K562 (cell line): ENCODE measurements at regions not wholly inside any gene's neighbourhood (a gene's known extent, or its start where the extent isn't known, plus 50 kb on each side); places are given as distances from the start of the nearest gene placed in this dataset.
"Not testable (repeated sequence)": the region's sequence is repeated elsewhere in the genome, so short reads cannot be mapped to it uniquely, and the experiment has no call there.

Experiments
- BRD4 ChIP-seq: fragments of 200-600 bp; sonication (generic); IDR thresholded peaks from 2 replicates; pipeline ENCODE4 v1.6.1; 2017; ENCODE audit warnings: inconsistent platforms
- CREB1 ChIP-seq, 2 experiments: sonication (generic) in 1 of 2; formaldehyde crosslinking in 1 of 2; IDR thresholded peaks; 2 replicates each; pipeline versions ENCODE4 v1.6.1 to v1.8.0; 2012 to 2022; ENCODE audit warnings: inconsistent platforms in 1 of 2, mild to moderate bottlenecking in 1 of 2, missing genetic modification reagents in 1 of 2, moderate library complexity in 1 of 2
- DNMT1 ChIP-seq: fragments of 450-650 bp; IDR thresholded peaks from 2 replicates; pipeline ENCODE4 v1.6.1; 2016; ENCODE audit warnings: antibody characterized with exemption, mild to moderate bottlenecking
- GABPA ChIP-seq: fragments of 200-800 bp; sonication (Bioruptor generic); conservative IDR thresholded peaks from 2 replicates; pipeline ENCODE4 v1.6.1; 2016; ENCODE audit warnings: low read depth, missing genetic modification characterization, missing compliant biosample characterization
- GATA2 ChIP-seq: sonication (generic); formaldehyde crosslinking; IDR thresholded peaks from 2 replicates; pipeline ENCODE4 v1.4.0; 2020; ENCODE audit warnings: mild to moderate bottlenecking, missing genetic modification reagents
- JUNB ChIP-seq: fragments of 450-650 bp; formaldehyde crosslinking; conservative IDR thresholded peaks from 2 replicates; pipeline ENCODE4 v1.4.0; 2020; ENCODE audit warnings: mild to moderate bottlenecking
- KDM1A ChIP-seq, 2 experiments: fragments of 450-650 bp; IDR thresholded peaks; 2 replicates each; pipeline ENCODE4 v1.6.1; 2016; ENCODE audit warnings: mild to moderate bottlenecking in 2 of 2
- POLR2AphosphoS5 ChIP-seq: IDR thresholded peaks from 2 replicates; pipeline ENCODE4 v1.6.1; 2011; ENCODE audit warnings: mild to moderate bottlenecking, low read depth, low read length, moderate library complexity; ENCODE audit not compliant: control insufficient read depth, insufficient read depth
- RBM39 ChIP-seq: fragments of 200-400 bp; formaldehyde crosslinking; optimal IDR thresholded peaks from 2 replicates; pipeline ENCODE3; 2018; ENCODE audit warnings: low read depth, low read length
- SRSF7 ChIP-seq: fragments of 200-400 bp; formaldehyde crosslinking; optimal IDR thresholded peaks from 2 replicates; pipeline ENCODE3; 2017; ENCODE audit warnings: mild to moderate bottlenecking, low read depth, low read length
- ZBTB8A ChIP-seq: fragments of 450-650 bp; IDR thresholded peaks from 2 replicates; pipeline ENCODE4 v1.6.1; 2018; ENCODE audit warnings: mild to moderate bottlenecking, moderate library complexity; ENCODE audit not compliant: partially characterized antibody
- ZFP36 ChIP-seq: fragments of 150-350 bp; IDR thresholded peaks from 2 replicates; pipeline ENCODE4 v1.6.1; 2018; ENCODE audit warnings: low read length, low read depth; ENCODE audit not compliant: partially characterized antibody
- TF ChIP-seq, protein P1 (sequence below), 2 experiments: fragments of 450-650 bp; formaldehyde crosslinking in 1 of 2; IDR thresholded peaks; 2 replicates each; pipeline versions ENCODE4 v1.4.0 to v1.6.1; 2014 to 2020; ENCODE audit warnings: mild to moderate bottlenecking in 2 of 2, borderline replicate concordance in 1 of 2, low read depth in 1 of 2

- not testable (repeated sequence) for TF ChIP-seq ZFP36; GABPA (tag); JUNB; SRSF7; KDM1A (IDR thresholded peaks at IDR 0.05); POLR2AphosphoS5; GATA2; DNMT1; CREB1 (IDR thresholded peaks at IDR 0.05); CREB1 (CRISPR knock-in tag; IDR thresholded peaks at IDR 0.05); BRD4; ZBTB8A; RBM39
- TF ChIP-seq, protein P1, sequence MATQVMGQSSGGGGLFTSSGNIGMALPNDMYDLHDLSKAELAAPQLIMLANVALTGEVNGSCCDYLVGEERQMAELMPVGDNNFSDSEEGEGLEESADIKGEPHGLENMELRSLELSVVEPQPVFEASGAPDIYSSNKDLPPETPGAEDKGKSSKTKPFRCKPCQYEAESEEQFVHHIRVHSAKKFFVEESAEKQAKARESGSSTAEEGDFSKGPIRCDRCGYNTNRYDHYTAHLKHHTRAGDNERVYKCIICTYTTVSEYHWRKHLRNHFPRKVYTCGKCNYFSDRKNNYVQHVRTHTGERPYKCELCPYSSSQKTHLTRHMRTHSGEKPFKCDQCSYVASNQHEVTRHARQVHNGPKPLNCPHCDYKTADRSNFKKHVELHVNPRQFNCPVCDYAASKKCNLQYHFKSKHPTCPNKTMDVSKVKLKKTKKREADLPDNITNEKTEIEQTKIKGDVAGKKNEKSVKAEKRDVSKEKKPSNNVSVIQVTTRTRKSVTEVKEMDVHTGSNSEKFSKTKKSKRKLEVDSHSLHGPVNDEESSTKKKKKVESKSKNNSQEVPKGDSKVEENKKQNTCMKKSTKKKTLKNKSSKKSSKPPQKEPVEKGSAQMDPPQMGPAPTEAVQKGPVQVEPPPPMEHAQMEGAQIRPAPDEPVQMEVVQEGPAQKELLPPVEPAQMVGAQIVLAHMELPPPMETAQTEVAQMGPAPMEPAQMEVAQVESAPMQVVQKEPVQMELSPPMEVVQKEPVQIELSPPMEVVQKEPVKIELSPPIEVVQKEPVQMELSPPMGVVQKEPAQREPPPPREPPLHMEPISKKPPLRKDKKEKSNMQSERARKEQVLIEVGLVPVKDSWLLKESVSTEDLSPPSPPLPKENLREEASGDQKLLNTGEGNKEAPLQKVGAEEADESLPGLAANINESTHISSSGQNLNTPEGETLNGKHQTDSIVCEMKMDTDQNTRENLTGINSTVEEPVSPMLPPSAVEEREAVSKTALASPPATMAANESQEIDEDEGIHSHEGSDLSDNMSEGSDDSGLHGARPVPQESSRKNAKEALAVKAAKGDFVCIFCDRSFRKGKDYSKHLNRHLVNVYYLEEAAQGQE (IDR thresholded peaks at IDR 0.05; ENCODE audit: borderline replicate concordance), result not testable (repeated sequence)
- TF ChIP-seq, protein P1 (CRISPR knock-in tag; IDR thresholded peaks at IDR 0.05; ENCODE audit: low read depth), result not testable (repeated sequence)
Measured at GRCh38 chr7:63564882-63565281, 433.8 kb upstream of the ZNF722 start.
